ENCODE measurements at regions not wholly inside any gene's neighbourhood (a gene's known extent, or its start where the extent isn't known, plus 50 kb on each side); places are given as distances from the start of the nearest gene placed in this dataset.
A peak's percentile ranks its signal among the peaks of the same experiment; 100 is the strongest.

GRCh38 chr1:105664495-105664894 is 1392.0 kb upstream of the PRMT6 start:
- no peak for ATAC-seq
- no peaks in the 10 kb centered on the region for H3K36me3 ChIP-seq
- 64 to 65% methylated on average over 5 of the region's 5 CpGs for WGBS, 2 donors
- TF ChIP-seq CTCF (IDR thresholded peaks at IDR 0.05): no peak
- no peak overlapping the region for H3K4me3 ChIP-seq
- intact Hi-C loops (cut with DNase I): no loop called here
- H3K27me3 ChIP-seq: no peaks in the 10 kb centered on the region
- H3K4me1 ChIP-seq: no peaks in the 10 kb centered on the region
- no peak for FAIRE-seq
- H3K27ac ChIP-seq: no peak overlapping the region
- DNase-seq: no peak
- no peaks in the 10 kb centered on the region for H3K9me3 ChIP-seq

- Histone ChIP-seq H3K27ac (no peak overlapping the region), H3K27me3 (no peaks in the 10 kb centered on the region), H3K4me1 (no peaks in the 10 kb centered on the region), H3K4me3 (no peak overlapping the region), H3K36me3 (no peaks in the 10 kb centered on the region), H3K9me3 (no peaks in the 10 kb centered on the region)
- FAIRE-seq (no peak), DNase-seq (no peak), ATAC-seq (no peak)
- TF ChIP-seq CTCF (IDR thresholded peaks at IDR 0.05): no peak
- intact Hi-C loops (cut with DNase I): no loop called here
- WGBS, 2 donors: 36 to 46% methylated on average over 3 of the region's 3 CpGs
These were observed 1378.1 kb upstream of the PRMT6 start for GRCh38 chr1:105678334-105678733.

GRCh38 chr1:105684714-105685113 is 1371.8 kb upstream of the PRMT6 start:
- no peak overlapping the region for H3K27ac ChIP-seq
- no peaks in the 10 kb centered on the region for H3K9me3 ChIP-seq
- peaks cover 0 to 1% (median 0%) of the 10 kb centered on the region in 4 donors for H3K27me3 ChIP-seq
- TF ChIP-seq CTCF (IDR thresholded peaks at IDR 0.05): no peak
- DNase-seq: no peak
- H3K4me3 ChIP-seq: no peak overlapping the region
- no peak for FAIRE-seq
- no peaks in the 10 kb centered on the region for H3K36me3 ChIP-seq
- ATAC-seq: no peak
- no peaks in the 10 kb centered on the region for H3K4me1 ChIP-seq
- intact Hi-C loops (cut with DNase I): no loop called here

- peaks cover 0 to 5% (median 0%) of the 10 kb centered on the region in 4 donors for H3K27me3 ChIP-seq
- H3K4me1 ChIP-seq: no peaks in the 10 kb centered on the region
- H3K9me3 ChIP-seq: no peaks in the 10 kb centered on the region
- TF ChIP-seq CTCF (IDR thresholded peaks at IDR 0.05): no peak
- WGBS, 2 donors: 51 to 66% methylated on average over 3 of the region's 3 CpGs
- DNase-seq: peak in 3 of 6 donors; percentile 11 to 36 (median 22)
- H3K27ac ChIP-seq: no peak overlapping the region
- no peak for FAIRE-seq
- no peak overlapping the region for H3K4me3 ChIP-seq
- no peaks in the 10 kb centered on the region for H3K36me3 ChIP-seq
- intact Hi-C loops (cut with DNase I): no loop called here
- no peak for ATAC-seq
These were observed 1370.4 kb upstream of the PRMT6 start for GRCh38 chr1:105686026-105686425.

- H3K9me3 ChIP-seq: no peaks in the 10 kb centered on the region
- FAIRE-seq: no peak
- no peaks in the 10 kb centered on the region for H3K36me3 ChIP-seq
- no peaks in the 10 kb centered on the region for H3K4me1 ChIP-seq
- no peak for ATAC-seq
- H3K27me3 ChIP-seq: peaks cover 0 to 5% (median 0%) of the 10 kb centered on the region in 4 donors
- 67 to 76% methylated on average over 15 of the region's 15 CpGs for WGBS, 2 donors
- intact Hi-C loops (cut with DNase I): no loop called here
- H3K4me3 ChIP-seq: no peak overlapping the region
- no peak for TF ChIP-seq CTCF (IDR thresholded peaks at IDR 0.05)
- peak in 3 of 6 donors; percentile 11 to 44 (median 35) for DNase-seq
- no peak overlapping the region for H3K27ac ChIP-seq
These were observed 1369.4 kb upstream of the PRMT6 start for GRCh38 chr1:105686874-105687690.

Measured in pancreas (tissue), 10 donors.